Small intestine (tissue), 7 donors: ENCODE measurements at regions not wholly inside any gene's neighbourhood (a gene's known extent, or its start where the extent isn't known, plus 50 kb on each side); places are given as distances from the start of the nearest gene placed in this dataset.

Source experiments
- DNase-seq, 2 donors: peaks; one replicate each; pipeline versions ENCODE4 v3.0.0 to v3.0.0-alpha.2; 2013
- FAIRE-seq: peaks from 2 replicates; lab custom pipeline; 2012; peaks lifted over from hg19 to GRCh38; lab: Jason Lieb, UNC
- H3K27ac ChIP-seq, 3 donors: one replicate each; pipeline ENCODE4 v1.5.1; 2013; ENCODE audit warnings: low read length in 2 of 3, mild to moderate bottlenecking in 2 of 3, control low read depth in 1 of 3, inconsistent platforms in 1 of 3, low read depth in 1 of 3, moderate library complexity in 1 of 3
- H3K27me3 ChIP-seq, 3 donors: one replicate each; pipeline ENCODE4 v1.6.1; 2013; ENCODE audit warnings: low read length in 3 of 3, inconsistent platforms in 1 of 3; ENCODE audit not compliant: control insufficient read depth in 3 of 3, insufficient read depth in 3 of 3
- H3K36me3 ChIP-seq, 3 donors: one replicate each; pipeline ENCODE4 v1.6.1; 2013; ENCODE audit warnings: low read length in 3 of 3, inconsistent platforms in 1 of 3, low read depth in 1 of 3, mild to moderate bottlenecking in 1 of 3, moderate library complexity in 1 of 3; ENCODE audit not compliant: control insufficient read depth in 3 of 3, insufficient read depth in 2 of 3
- H3K4me1 ChIP-seq, 3 donors: one replicate each; pipeline ENCODE4 v1.6.1; 2013; ENCODE audit warnings: low read length in 2 of 3, inconsistent platforms in 1 of 3, low read depth in 1 of 3, mild to moderate bottlenecking in 1 of 3, moderate library complexity in 1 of 3; ENCODE audit not compliant: control insufficient read depth in 3 of 3, insufficient read depth in 2 of 3
- H3K4me3 ChIP-seq, 3 donors: one replicate each; pipeline ENCODE4 v1.5.1; 2013; ENCODE audit warnings: low read length in 3 of 3, control low read depth in 1 of 3, inconsistent platforms in 1 of 3, low read depth in 1 of 3, mild to moderate bottlenecking in 1 of 3, moderate library complexity in 1 of 3
- H3K9me3 ChIP-seq, 2 donors: one replicate each; pipeline ENCODE4 v1.6.1; 2013; ENCODE audit warnings: low read depth in 1 of 2, low read length in 1 of 2; ENCODE audit not compliant: control insufficient read depth in 2 of 2, insufficient read depth in 1 of 2
- WGBS, 3 donors: extraction: QIAGEN DNeasy Blood & Tissue Kit; methylation state at CpG; one replicate each; pipeline ENCODE4 v1.1.7; 2013; 5-methylcytosine and 5-hydroxymethylcytosine counted together
- donor health status: healthy with polysubstance abuse.
- donor health status: control.
- donor health status: control.
- donor health status: Bipolar disorder and iron deficiency.
- donor health status: healthy.

- no peak for FAIRE-seq
Observed at GRCh38 chr10:31689233-31689632, 239.4 kb downstream of the ARHGAP12 start.

GRCh38 chr10:31687663-31688482 lies 240.8 kb downstream of the ARHGAP12 start:
- H3K4me1 ChIP-seq, result no peaks in the 10 kb centered on the region
- no peak overlapping the region for H3K27ac ChIP-seq
- DNase-seq (no peak), FAIRE-seq (no peak)
- H3K4me3 ChIP-seq, result no peak overlapping the region
- no peaks in the 10 kb centered on the region for H3K27me3 ChIP-seq
- 78 to 84% (median 83%) methylated on average over 3 of the region's 3 CpGs for WGBS, 3 donors
- H3K9me3 ChIP-seq, result peaks cover 0 to 13% of the 10 kb centered on the region in 2 donors
- no peaks in the 10 kb centered on the region for H3K36me3 ChIP-seq

More at GRCh38 chr10:31689233-31689632, 239.4 kb downstream of the ARHGAP12 start:
- Histone ChIP-seq H3K9me3 (peaks cover 0 to 12% of the 10 kb centered on the region in 2 donors), H3K27me3 (no peaks in the 10 kb centered on the region), H3K27ac (no peak overlapping the region), H3K36me3 (no peaks in the 10 kb centered on the region), H3K4me3 (no peak overlapping the region), H3K4me1 (peaks cover 0 to 2% (median 0%) of the 10 kb centered on the region in 3 donors)
- no peak for DNase-seq
- WGBS, 3 donors, result 44 to 68% (median 48%) methylated on average over 1 of the region's 1 CpG

GRCh38 chr10:31686599-31686998 lies 242.0 kb downstream of the ARHGAP12 start:
- FAIRE-seq (no peak), DNase-seq (no peak)
- Histone ChIP-seq H3K36me3 (no peaks in the 10 kb centered on the region), H3K4me1 (no peaks in the 10 kb centered on the region), H3K27me3 (no peaks in the 10 kb centered on the region), H3K27ac (no peak overlapping the region), H3K9me3 (peaks cover 0 to 19% of the 10 kb centered on the region in 2 donors), H3K4me3 (no peak overlapping the region)

GRCh38 chr10:31683682-31684081 lies 244.9 kb downstream of the ARHGAP12 start:
- Histone ChIP-seq H3K9me3 (peaks cover 0 to 14% of the 10 kb centered on the region in 2 donors), H3K27ac (no peak overlapping the region), H3K27me3 (no peaks in the 10 kb centered on the region), H3K36me3 (no peaks in the 10 kb centered on the region), H3K4me1 (no peaks in the 10 kb centered on the region), H3K4me3 (no peak overlapping the region)
- WGBS, 3 donors, result 93 to 100% (median 96%) methylated on average over 1 of the region's 1 CpG
- FAIRE-seq, result no peak
- no peak for DNase-seq

- FAIRE-seq (no peak), DNase-seq (no peak)
- H3K36me3 ChIP-seq, result no peaks in the 10 kb centered on the region
- WGBS, 3 donors, result 87 to 92% (median 87%) methylated on average over 4 of the region's 4 CpGs
- H3K27ac ChIP-seq, result no peak overlapping the region
- H3K27me3 ChIP-seq, result no peaks in the 10 kb centered on the region
- no peaks in the 10 kb centered on the region for H3K4me1 ChIP-seq
- peaks cover 0 to 16% of the 10 kb centered on the region in 2 donors for H3K9me3 ChIP-seq
- H3K4me3 ChIP-seq, result no peak overlapping the region
Observed at GRCh38 chr10:31679936-31680335, 248.7 kb downstream of the ARHGAP12 start.

- H3K27me3 ChIP-seq, result no peaks in the 10 kb centered on the region
- WGBS, 3 donors, result 83 to 86% (median 84%) methylated on average over 20 of the region's 20 CpGs
- no peaks in the 10 kb centered on the region for H3K36me3 ChIP-seq
- no peaks in the 10 kb centered on the region for H3K4me1 ChIP-seq
- no peak overlapping the region for H3K4me3 ChIP-seq
- FAIRE-seq (no peak), DNase-seq (no peak)
- peaks cover 0 to 13% of the 10 kb centered on the region in 2 donors for H3K9me3 ChIP-seq
- H3K27ac ChIP-seq, result peak overlapping the region in 1 of 3 donors; percentile 39
Observed at GRCh38 chr10:31678575-31679516, 249.8 kb downstream of the ARHGAP12 start.

- DNase-seq, result no peak
- no peak overlapping the region for H3K27ac ChIP-seq
- WGBS, 3 donors, result 42 to 71% (median 50%) methylated on average over 12 of the region's 12 CpGs
- H3K4me1 ChIP-seq, result no peaks in the 10 kb centered on the region
- H3K36me3 ChIP-seq, result no peaks in the 10 kb centered on the region
- no peaks in the 10 kb centered on the region for H3K27me3 ChIP-seq
- FAIRE-seq, result no peak
- H3K9me3 ChIP-seq, result peaks cover 0 to 15% of the 10 kb centered on the region in 2 donors
- H3K4me3 ChIP-seq, result no peak overlapping the region
Observed at GRCh38 chr10:31678139-31678536, 250.5 kb downstream of the ARHGAP12 start.
